ENCODE measurements at regions not wholly inside any gene's neighbourhood (a gene's known extent, or its start where the extent isn't known, plus 50 kb on each side); places are given as distances from the start of the nearest gene placed in this dataset.

- TF ChIP-seq SFPQ (IDR thresholded peaks at IDR 0.05; ENCODE audit: low read depth, low read length) (no peak), CSDE1 (IDR thresholded peaks at IDR 0.05) (no peak), SMARCA4 (IDR thresholded peaks at IDR 0.05) (no peak), SAP30 (IDR thresholded peaks at IDR 0.05; ENCODE audit: borderline replicate concordance, insufficient read depth, low read depth, low read length, poor library complexity, severe bottlenecking) (no peak)
These were observed 134.9 kb upstream of the B3GALT2 start (continued) for GRCh38 chr1:193321242-193321840.

GRCh38 chr1:193320270-193320669 lies 133.9 kb upstream of the B3GALT2 start:
- H3K4me1 ChIP-seq (replicated peaks in 1 of 2; ENCODE audit: control insufficient read depth in 2 of 2, insufficient read depth in 2 of 2, low read length in 2 of 2) = no peaks in the 10 kb centered on the region
- 0% methylated on average over 2 of the region's 2 CpGs for WGBS (ENCODE audit: insufficient coverage, low coverage, missing lambda C conversion rate)
- H3K9me3 ChIP-seq (replicated peaks; ENCODE audit: control insufficient read depth, insufficient read depth, low read depth, low read length) = no peaks in the 10 kb centered on the region
- H3K36me3 ChIP-seq (ENCODE audit: control insufficient read depth, insufficient read depth, low read length) = no peaks in the 10 kb centered on the region
- H4K20me1 ChIP-seq (replicated peaks; ENCODE audit: control insufficient read depth, insufficient read depth, low read length) = no peaks in the 10 kb centered on the region
- no peaks in the 10 kb centered on the region for H3K27me3 ChIP-seq (ENCODE audit: control insufficient read depth in 2 of 2, insufficient read depth in 2 of 2, low read length in 2 of 2)
- in situ Hi-C loops (cut with MboI) = no loop called here
- no TSS peak for BruUV-seq (replicated peaks)
- POLR2A ChIA-PET = no interaction called here
- intact Hi-C loops (cut with micrococcal nuclease) = no loop called here
- ATAC-seq = no peak
- FAIRE-seq = no peak
- H3K4me3 ChIP-seq = no peak overlapping the region
- CTCF ChIA-PET (ENCODE audit: low intra/inter-chr PET ratio) = no interaction called here
- H3K9me1 ChIP-seq (ENCODE audit: control insufficient read depth, insufficient read depth, low read length) = no peaks in the 10 kb centered on the region
- H3K9ac ChIP-seq (ENCODE audit: insufficient read depth in 1 of 2, low read depth in 2 of 2, low read length in 2 of 2) = no peak overlapping the region
- DNase-seq (ENCODE audit: extremely low read depth in 1 of 4, low spot score in 3 of 4) = no peak
- no peak overlapping the region for H3K4me2 ChIP-seq (ENCODE audit: insufficient read depth, low read length)
- no peak overlapping the region for H3K27ac ChIP-seq (ENCODE audit: extremely low read depth, low read depth, low read length)
- no peaks in the 10 kb centered on the region for H3K79me2 ChIP-seq (ENCODE audit: control insufficient read depth, insufficient read depth, low read length)
- no peak overlapping the region for H2AFZ ChIP-seq (ENCODE audit: low read depth, low read length)
- TF ChIP-seq MGA (IDR thresholded peaks at IDR 0.05) = no peak

All from K562 (cell line).